Gastrocnemius medialis (tissue), 4 donors: ENCODE measurements at regions not wholly inside any gene's neighbourhood (a gene's known extent, or its start where the extent isn't known, plus 50 kb on each side); places are given as distances from the start of the nearest gene placed in this dataset.

Experiments
- POLR2A ChIP-seq, 2 donors: fragments of 450-650 bp; IDR thresholded peaks; one replicate each; pipeline ENCODE4 v1.6.1; 2017; ENCODE audit warnings: antibody characterized with exemption in 2 of 2, mild to moderate bottlenecking in 2 of 2, moderate library complexity in 2 of 2
- TF ChIP-seq, protein P1 (sequence below), 5 experiments: fragments of 450-650 bp in 3 of 5; fragments of 200-600 bp in 2 of 5; sonication (generic) in 2 of 5; IDR thresholded peaks in 4 of 5; conservative IDR thresholded peaks in 1 of 5; 1 replicate in 4 of 5; 2 replicates in 1 of 5; pipeline ENCODE4 v1.5.1; 2016 to 2019; ENCODE audit warnings: antibody characterized with exemption in 5 of 5, mild to moderate bottlenecking in 3 of 5, moderate library complexity in 3 of 5

DNA sequence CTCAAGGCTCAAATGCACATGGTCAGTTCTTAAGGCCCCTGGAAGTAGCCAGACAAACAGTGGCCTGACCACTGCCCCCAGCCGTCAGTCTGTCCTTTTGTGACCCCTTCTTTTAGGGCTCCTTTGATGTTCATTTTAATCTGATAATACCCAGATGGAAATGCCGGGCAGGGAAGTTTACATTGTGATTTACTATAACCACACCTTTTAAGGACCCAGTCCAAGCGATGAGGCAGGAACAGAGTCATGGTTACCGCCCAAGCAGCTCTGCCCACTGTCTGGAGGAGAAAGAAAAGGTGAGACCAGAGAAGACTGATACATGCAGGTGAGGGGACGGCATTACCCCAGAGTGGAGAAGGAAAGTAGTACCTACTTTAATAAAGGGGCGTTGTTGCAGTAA, 110.6 kb downstream of the PLEKHG1 start:
- TF ChIP-seq, protein P1, sequence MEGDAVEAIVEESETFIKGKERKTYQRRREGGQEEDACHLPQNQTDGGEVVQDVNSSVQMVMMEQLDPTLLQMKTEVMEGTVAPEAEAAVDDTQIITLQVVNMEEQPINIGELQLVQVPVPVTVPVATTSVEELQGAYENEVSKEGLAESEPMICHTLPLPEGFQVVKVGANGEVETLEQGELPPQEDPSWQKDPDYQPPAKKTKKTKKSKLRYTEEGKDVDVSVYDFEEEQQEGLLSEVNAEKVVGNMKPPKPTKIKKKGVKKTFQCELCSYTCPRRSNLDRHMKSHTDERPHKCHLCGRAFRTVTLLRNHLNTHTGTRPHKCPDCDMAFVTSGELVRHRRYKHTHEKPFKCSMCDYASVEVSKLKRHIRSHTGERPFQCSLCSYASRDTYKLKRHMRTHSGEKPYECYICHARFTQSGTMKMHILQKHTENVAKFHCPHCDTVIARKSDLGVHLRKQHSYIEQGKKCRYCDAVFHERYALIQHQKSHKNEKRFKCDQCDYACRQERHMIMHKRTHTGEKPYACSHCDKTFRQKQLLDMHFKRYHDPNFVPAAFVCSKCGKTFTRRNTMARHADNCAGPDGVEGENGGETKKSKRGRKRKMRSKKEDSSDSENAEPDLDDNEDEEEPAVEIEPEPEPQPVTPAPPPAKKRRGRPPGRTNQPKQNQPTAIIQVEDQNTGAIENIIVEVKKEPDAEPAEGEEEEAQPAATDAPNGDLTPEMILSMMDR (IDR thresholded peaks at IDR 0.05 in 4 of 5, conservative IDR thresholded peaks at IDR 0.05 in 1 of 5), result no peak
- no peak for TF ChIP-seq POLR2A (IDR thresholded peaks at IDR 0.05)
